ENCODE measurements at regions not wholly inside any gene's neighbourhood (a gene's known extent, or its start where the extent isn't known, plus 50 kb on each side); places are given as distances from the start of the nearest gene placed in this dataset.

DNA sequence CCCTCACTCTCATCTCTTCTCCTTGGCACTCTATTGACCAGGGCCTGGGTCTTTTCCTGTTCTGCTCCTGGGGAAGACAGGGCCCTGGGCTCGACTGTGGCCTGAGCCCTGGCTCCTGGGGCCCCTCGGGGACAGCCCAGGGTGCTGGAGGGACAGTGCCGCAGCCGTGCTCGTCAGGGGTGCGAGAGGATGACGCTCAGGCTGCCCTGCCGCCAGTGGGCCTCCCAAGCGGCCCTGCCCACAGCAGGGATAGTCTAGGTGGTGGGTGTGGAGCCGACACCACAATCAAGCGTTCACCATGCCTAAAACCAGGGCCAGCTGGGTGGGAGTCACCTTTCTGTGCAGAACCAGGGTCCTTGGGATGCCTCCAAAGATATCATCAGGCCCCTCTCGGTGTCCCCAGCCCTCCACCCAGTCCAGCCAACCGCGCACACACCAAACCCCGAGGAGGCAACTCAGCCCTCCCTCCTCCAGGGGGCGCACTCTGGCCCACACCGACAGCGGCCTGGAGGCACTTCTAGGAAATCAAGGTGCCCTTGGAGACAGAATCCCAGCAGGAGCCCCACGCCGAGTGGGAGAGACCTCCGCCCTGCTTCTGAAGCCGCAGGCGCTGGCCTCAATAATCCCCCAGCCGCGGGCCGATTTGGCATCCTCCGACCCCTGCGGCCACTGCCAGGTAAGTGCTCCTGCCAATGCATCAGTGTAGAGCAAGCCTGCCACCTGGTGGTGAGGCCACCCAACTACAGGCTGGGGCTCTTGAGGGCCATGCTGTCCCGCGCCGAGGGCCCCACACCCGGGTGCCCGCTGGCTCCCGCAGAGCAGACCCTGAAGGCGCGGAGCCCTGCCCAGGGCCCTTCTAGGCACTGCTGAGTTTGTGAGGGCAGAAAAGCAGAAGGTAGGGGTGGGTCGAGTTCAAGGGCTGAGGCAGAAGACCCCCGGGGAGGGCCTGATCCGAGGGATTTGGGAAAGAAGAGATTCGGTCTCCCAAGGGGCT is 496.4 kb downstream of the BUD13 start:
- DNase-seq: peak; percentile 51

DNA sequence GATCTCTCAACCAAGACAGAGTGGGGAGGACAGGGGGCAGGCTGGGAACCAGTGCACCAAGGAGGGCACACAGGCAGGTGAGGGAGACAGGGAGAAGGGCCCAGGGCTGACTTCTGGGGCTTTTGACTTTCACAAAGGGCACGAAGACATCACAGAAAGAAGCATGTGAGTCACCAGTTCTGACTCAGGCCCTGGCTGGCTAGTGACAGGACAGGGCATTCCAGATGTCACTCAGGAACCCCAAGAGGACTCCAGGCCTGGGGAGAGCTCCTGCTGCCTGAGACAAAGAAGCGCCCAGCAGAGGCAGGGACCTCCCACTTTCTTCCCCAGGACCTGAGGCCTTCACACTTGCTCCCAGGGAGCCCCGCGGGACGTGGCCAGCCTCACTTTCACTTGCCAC is 497.2 kb downstream of the BUD13 start:
- no peak for DNase-seq

DNA sequence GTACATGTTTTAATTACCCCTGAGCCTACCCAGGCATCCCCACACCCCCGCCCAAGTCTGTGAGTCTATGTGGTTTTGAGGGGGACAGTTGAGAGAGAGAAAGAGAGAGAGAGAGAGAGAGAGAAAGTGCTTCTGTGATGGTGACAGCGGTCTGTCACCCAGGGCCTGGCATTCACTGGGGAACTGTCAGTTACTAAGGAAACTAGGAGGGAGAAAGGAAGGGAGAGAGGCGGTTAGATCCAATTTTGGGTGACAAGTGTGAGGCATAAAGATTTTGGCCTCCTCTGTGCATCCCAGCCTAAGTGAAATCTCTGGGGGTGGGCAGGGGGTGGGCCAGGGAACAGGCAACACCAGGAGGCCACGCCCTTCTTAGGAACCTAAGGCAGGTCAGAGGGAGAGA is 498.3 kb downstream of the BUD13 start:
- DNase-seq: no peak

DNA sequence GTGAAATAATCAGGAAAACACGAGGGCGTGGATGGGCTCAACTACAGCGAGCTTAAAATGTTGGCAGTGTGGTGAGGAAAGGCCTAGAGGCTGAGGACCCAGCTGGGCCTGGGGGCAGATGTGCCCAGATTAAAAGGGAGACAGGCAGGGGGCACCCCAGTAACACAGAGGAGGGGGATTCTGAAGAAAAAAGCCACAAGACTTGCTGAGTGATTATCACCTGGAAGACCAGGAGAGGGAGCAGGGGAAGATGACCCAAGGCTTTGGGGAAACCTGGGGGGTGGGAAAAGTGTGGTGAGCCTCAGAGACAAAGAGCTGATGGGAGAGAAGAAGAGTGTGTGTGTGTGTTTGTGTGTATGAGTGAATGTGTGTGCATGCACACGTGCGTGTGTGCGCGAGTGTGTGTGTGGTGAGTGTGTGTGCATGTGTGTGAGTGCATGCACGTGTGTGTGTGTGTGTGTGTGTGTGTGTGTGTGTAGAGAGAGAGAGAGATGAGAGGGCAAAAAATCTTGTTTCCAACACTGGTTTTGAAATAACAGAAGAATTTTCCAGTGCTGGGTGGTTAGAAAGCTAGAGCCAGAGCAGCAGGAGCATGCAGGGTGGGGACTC is 500.5 kb downstream of the BUD13 start:
- DNase-seq: no peak

DNA sequence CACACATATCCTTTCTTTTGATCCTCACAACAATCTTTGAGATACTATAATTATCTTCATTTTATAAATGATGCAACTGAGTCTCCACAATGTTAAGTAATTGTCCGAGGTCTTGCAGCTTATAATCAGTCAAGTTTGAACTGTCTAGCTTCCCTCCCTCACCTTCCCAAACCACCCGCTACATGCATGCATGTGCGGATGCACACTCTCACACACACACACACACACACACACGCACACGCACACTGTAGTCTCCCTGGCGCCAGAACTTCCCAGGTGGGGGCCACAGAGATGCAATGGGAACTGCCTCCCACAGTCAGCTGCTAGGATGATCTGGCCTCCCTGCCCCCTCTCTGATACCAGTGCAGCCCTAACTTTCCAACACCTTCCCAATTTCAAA is 501.3 kb downstream of the BUD13 start:
- DNase-seq: no peak

DNA sequence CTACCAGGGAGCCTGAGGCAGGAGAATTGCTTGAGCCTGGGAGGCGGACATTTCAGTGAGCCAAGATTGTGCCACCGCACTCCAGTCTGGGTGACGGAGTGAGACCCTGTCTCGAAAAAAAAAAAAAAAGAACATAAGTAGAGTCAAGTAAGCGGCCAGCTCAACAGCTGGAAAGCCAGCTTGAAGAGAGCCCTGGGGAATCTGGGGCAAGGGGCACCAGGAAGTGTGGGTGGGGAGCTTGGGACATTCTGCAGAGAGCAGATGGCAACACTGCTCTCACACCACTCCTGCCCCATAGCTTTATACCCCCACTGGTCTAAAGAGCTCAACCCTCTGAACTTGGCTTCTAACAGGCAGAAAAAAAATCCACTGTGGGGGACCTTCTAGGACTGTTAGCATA is 505.6 kb downstream of the BUD13 start:
- no peak for DNase-seq

DNA sequence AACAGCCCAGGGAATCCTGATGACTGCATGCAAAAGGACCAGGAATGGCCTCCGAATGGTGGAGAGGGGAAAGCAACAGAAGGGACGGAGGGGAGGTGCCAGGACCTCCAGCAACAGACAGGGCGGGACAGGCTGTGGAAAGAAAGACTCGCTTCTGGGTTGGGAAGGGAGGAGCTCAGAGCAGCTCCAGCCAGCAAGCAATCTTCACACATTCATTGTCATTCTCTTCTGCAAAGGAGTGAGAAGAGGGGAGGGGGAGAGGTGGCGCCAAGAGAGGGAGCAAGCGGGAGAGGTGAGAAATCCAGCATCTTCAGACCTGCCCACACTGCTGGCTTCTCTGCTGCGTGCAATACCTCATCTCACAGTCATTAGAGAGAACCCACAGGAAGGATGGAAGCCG is 509.0 kb downstream of the BUD13 start:
- no peak for DNase-seq

DNA sequence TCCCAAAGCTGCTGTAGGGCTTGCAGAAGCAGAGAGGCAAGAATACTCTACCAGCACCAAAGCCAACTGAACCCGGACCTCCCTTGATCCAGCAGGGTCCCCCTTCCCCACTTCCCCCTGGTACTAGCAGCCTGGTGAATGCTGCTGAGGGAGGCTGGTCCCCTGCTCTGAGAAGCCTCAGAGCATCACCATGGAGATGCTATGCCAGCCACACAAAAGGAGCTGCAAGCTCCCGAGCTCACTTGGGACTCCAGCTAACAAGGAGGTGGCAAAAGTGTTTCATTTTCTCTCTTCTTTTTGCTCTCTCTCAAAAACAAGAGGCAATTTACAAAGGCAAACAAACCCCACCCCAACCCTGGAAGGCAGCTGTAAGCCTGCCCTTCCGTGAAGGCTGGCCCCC is 509.8 kb downstream of the BUD13 start:
- DNase-seq: no peak

DNA sequence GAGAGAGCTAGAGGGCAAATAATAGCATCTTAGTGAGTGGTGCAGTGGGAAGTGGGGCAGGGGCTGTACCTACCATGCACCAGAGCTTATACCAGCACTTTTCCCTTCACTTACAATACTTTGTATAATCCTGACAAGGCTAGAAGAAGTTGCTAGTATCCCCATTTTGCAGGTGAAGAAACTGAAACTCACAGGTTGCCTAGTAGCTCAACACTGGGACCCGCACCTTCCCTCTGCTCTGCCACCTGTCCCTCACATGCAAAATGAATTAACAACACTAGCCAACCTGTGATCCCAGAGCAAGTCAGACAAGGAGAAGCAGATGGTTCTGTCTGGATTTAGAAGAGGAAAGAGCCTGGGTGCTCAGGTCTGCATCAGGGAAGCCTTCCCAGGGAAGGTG is 510.4 kb downstream of the BUD13 start:
- DNase-seq: no peak

DNA sequence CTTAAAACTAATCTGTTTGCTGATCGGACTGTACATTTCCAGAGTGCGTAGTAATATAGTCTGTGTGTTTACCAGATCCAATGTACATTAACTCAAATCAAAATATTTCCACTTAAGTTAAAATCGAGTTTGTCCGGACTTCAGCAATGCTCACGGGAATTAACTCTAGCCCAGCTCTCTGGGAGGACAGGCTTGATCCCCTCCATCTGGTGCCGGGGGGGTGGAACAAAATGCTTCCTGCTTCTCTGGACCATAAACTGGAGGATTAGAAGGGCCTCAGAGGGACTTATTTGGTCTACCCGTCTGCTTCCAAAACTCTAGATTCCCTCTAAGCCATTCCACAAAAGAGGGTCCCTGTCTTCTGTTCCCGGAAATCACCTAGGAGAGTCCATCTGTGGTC is 511.2 kb downstream of the BUD13 start:
- no peak for DNase-seq

DNA sequence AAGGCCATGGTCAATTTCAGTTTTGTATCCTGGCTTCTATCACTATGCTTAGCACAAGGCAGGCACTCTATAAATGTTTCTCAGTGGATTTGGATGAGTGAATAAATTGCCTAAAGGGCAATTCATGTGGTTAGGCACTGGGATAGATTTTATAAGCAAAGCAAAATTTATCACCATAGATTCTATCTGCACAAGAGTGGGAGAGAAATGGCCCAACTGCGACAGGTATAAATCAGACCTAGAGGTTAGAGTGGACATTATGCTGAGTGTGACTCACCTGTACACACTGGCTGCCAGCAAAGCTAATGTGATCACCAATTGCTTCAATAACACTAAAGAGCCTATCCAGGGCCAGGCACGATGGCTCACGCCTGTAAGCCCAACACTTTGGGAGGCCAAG is 514.0 kb downstream of the BUD13 start:
- DNase-seq: no peak

DNA sequence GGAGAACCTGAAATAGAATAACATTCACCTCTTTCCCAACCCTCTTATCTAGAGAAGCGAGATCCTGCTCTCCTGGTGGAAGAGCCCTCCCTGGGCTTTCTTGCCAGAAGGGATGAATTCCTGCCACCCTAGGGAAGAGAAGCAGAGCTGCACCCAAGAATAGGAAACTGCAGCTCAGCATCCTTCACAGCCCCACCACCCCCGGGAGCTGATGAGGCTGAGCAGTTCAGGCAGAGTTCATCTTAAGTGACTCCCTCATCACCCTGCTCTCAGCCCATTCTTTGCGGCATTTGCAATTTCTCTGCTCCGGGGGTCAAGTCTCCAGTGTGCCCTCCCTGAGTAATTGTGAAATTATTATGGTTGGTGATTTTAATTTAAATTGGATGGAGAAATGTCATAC is 514.9 kb downstream of the BUD13 start:
- DNase-seq: no peak

DNA sequence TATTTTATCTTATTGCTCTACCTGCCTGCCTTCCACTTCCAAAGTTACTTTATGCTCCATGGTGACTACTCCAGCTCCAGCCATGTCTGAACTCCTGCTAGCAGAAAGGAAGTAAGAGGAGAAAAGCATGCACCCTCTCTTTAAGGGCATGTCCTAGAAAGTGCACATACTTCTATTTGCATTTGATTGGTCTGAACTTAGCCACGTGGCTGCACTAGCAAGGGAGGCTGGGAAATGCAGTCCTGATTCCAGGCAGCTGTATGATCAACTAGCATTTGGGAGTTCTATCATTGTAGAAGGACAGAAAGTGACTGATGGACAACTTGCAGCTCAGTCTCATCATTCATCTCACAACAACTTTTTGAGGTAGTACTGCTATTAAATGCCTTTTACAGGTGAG is 515.7 kb downstream of the BUD13 start:
- DNase-seq: no peak

DNA sequence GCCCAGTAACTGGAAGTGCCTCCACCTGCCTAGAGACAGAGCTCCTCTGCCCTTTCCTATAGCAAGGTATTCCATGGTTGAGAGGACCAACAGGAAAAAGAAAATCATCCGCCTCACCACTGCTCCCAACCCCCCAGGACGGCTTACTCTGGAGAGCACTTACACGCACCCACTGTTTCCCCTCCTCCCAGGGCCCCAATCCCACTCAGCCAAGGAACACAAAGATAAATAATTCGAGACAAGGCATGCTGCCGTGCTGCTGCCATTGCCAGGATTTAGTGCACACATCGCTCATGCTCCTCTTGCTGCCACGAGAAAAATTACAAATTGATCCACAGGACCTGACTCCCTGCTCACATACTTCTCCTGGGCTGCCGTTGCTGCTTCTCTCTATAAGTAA is 516.6 kb downstream of the BUD13 start:
- DNase-seq: no peak

DNA sequence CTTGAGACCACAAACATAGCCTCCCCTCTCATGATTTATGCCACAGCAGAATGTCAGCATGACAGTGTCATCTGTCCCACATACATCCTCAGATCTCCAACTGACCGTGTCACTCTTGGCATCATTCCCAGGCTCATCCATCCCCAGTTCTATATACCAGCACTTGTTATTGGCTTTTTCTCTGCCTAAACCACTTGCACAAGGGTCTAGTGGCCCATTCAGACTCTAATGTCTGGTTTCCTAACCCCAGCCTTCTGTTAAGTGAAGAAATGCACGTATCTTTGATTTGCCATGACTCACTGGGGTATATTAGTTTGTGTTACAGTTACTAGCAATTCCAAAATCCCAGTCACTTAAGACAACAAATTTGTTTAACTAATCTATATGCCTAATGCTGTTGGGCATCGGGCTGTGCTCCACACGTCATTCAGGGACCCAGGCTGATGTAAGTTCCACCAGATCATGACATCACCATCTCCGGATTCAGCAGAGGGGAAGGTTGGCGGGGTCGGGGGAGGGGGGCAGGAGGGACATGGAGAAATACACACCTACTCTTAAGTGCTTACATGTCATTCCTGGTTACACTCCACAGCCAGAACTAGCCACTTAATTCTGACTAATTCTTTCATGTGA is 517.4 kb downstream of the BUD13 start:
- DNase-seq: no peak

DNA sequence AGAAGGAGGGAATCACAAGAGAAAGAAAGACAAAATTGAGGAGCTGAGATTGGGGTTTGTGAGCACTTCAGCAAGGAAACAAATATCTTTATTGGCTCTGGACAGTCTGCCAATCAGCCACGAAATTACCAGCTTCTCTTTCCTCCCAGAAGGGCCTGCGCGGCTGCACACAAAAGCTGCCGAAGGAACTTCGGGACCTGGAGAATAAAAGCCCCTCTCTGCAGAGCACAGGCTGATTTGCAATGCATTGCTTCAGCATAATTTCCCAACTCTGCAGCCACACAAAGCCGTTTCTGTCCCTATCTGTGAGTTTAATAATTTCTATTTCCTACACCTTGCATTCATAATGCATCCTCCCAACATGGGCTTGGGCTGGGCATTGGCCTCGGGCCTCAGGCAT is 522.6 kb downstream of the BUD13 start:
- DNase-seq: no peak

DNA sequence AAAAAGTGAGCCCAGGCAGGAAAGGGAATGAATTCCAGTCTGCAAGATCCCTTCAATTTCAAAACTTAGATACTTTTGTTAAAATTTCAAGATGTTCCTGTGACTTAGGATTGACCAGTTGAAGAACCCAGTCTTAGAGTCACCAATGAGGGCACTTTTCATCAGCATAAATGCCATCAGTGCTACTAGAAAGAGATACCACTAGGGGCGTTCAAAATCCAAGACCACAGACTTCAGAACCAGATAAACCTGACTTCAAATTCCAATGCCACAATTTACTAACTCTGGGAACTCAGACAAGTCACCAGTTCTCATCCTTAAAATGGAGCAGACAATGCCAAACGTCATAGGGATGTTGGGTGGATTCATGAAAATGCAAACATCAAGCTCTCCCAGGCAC is 523.2 kb downstream of the BUD13 start:
- DNase-seq: no peak

DNA sequence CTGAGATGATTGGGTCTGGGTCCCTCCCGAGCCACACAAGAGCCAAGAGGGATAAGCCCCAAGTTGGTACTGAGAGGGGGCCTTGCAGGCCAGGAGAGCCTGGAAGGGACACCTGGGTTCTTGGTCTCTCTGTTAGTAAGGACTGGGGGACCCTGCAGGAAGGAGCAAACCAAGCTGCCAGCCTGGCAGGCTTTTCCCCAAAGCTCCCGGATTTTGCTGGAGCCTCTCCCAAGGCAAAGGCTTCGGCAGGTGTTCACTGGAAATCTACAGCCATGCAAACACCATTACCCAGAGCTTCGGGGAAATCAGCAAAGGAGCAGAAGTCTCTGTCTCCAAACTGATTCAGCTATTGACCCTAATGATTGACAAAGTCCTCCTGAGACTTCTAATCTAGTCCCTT is 527.9 kb downstream of the BUD13 start:
- DNase-seq: no peak

DNA sequence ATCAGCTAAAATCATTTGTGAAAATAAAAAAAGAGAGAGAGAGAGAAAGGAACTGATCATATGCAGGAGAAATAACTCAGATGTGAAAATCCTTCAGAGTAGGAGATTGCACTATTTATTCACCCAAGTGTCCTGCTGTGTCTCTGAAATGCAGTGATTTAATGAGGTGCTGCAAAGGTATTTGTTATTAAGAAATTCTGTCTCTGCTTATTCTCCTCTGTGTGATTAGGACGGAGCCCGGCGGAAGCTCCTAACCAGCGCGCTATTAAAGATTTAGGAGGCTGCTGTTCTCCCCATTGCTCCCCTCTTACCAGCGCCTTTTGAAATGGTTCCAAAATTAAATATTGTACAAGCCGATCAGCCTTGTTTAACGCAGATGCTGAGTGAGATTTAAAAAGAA is 528.3 kb downstream of the BUD13 start:
- DNase-seq: no peak

DNA sequence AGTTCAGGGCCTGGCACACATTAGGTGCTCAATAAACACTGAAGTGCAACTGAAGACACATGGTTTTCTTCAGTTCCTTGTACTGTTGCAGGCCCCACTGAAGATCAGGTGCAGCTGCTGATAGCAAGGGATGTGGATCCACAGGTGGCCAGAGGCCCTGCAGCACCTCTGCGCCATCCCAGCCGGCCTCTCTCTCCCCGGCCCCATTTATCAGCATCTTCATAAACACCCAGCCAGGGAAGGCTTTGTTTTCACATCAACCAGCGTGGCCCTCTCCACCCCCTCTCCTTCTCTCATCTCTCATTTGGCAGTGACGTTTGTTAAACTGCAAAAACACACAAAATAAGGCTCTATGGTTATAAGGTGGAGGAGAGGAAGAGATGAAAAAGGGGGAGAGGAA is 528.8 kb downstream of the BUD13 start:
- DNase-seq: no peak

DNA sequence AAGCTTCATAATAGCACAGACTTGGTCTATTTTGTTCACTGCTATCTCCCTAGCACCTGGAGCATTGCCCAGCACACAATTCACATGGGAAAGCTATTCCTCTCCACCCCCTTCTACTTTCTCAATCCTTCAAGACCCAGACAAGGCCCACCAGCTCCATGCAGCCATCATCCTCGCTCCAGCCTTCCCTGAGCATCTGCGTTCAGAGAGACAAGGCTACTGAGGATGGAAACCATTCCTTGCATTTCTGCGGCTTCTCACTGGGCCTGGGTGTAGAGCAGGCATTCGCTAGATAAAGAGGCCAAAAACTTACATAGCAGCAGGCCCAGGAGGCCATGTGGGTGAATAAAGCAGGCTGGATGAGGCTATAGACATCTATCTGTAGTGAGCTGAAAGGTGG is 530.8 kb downstream of the BUD13 start:
- no peak for DNase-seq

DNA sequence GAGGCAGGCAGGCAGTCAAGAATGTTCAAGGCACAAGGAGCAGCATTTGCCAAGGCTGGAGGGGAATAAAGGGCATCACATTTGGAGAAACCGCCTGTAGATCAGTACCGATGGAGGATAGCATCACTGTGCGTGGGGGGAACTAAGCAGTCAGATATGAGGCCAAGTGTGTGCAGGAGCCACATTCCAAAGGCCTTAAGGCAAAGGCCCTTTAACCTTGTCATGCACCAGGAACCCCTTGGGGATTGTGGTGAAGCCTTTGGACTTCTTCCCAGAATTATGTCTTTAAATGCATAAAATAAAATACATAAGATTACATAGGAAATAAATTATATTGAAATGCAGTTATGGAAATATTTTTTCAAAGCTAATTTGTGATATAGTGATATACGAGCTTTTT is 532.1 kb downstream of the BUD13 start:
- DNase-seq: no peak

DNA sequence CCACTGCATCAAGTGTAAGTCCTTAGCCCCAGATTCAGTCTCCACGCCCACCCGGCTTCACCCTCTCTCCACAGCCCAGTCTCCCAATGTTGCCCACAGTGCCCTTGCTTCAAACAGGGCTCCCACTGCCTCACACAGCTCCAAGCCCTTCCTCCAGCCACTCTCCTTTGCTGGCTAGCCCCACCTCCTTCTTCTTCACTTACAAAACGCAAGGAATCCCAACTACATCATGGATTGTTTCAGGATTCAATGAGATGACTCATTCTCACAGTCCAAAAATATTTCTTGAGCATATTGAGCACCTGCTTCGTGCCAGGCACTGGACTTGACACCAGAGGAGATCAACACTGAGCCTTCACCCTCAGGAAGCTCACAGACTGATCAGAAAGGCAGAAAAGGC is 533.5 kb downstream of the BUD13 start:
- no peak for DNase-seq

DNA sequence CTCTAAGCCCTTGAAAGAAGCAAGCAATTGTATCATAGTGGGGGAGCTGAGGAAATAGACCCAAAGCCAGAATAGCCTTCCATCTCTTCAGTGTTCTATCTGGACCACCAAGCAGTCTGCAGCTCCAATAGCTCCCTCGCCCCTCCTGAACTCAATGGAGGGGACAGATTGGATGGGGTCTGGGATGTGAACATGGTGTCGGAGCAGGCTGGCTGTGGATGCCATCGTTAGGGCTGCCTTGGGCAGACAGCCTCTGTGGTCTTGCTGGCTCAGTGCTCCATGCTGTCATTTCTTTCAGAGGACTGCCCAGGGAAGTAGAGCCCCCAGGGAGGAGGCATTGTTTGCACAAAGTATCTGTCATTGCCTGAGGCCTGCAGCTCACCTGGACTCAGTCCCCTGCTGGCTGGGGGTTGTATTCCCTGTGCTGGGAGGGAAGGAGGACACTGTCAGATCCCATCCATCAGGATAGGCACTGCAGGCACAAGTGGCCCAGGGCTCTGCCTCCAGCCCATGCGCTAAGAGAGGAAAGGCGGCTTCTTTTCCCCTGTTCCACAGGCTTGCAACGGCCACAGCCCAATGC is 537.7 kb downstream of the BUD13 start:
- no peak for DNase-seq
